ENCODE measurements at regions not wholly inside any gene's neighbourhood (a gene's known extent, or its start where the extent isn't known, plus 50 kb on each side); places are given as distances from the start of the nearest gene placed in this dataset.

DNA sequence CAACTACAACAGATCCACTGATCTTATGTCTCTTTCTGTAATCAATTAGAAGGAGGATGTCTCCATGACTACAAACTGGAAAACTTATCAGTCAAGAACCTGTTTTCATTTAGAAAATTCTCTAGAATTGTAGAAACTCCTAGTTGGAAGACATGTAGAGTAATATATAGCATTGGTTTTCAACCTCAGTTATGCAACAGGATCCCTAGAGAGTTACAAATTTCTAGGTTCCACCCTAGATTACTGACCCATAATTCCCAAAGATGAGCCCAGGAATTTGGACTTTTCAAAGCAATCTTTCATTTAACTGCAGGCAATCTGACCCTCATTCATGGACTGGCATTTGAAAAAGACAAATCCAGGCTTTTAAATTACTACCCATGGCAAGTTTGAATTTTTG lies 116.9 kb upstream of the RAP2B start:
- TF ChIP-seq, protein P1, sequence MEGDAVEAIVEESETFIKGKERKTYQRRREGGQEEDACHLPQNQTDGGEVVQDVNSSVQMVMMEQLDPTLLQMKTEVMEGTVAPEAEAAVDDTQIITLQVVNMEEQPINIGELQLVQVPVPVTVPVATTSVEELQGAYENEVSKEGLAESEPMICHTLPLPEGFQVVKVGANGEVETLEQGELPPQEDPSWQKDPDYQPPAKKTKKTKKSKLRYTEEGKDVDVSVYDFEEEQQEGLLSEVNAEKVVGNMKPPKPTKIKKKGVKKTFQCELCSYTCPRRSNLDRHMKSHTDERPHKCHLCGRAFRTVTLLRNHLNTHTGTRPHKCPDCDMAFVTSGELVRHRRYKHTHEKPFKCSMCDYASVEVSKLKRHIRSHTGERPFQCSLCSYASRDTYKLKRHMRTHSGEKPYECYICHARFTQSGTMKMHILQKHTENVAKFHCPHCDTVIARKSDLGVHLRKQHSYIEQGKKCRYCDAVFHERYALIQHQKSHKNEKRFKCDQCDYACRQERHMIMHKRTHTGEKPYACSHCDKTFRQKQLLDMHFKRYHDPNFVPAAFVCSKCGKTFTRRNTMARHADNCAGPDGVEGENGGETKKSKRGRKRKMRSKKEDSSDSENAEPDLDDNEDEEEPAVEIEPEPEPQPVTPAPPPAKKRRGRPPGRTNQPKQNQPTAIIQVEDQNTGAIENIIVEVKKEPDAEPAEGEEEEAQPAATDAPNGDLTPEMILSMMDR (IDR thresholded peaks at IDR 0.05): no peak
- TF ChIP-seq POLR2A (IDR thresholded peaks at IDR 0.05): no peak
